HT1080 (cell line): ENCODE measurements at regions not wholly inside any gene's neighbourhood (a gene's known extent, or its start where the extent isn't known, plus 50 kb on each side); places are given as distances from the start of the nearest gene placed in this dataset.
A peak's percentile ranks its signal among the peaks of the same experiment; 100 is the strongest.

Source experiments
- DNase-seq: peaks from one replicate; pipeline ENCODE4 v3.0.0-alpha.2; 2015; ENCODE audit warnings: low read depth

- no peak for DNase-seq
These were observed 133.6 kb upstream of the CITED2 start for GRCh38 chr6:139508023-139508422.

DNA sequence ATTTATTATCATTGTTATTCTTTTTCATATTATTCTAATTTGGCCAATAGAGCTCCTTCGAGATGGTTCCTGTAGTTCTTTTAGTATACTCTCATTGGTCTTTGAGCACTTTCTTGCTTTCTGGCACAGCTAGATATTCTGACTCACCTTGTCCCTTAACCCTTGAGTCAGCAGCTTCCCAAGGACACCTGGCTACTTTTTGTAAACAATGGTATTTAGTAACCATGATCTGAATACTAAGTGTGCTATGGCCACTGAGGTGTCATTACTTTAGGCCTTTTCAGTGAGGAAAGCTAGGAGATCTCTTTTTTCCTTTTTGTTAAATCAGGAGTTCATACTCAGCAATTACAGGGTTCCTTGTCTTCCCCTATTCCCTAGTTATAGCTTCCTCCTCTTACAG is 126.5 kb upstream of the CITED2 start:
- DNase-seq: no peak

- DNase-seq: no peak
These were observed 124.3 kb upstream of the CITED2 start for GRCh38 chr6:139498715-139499114.

- no peak for DNase-seq
These were observed 123.0 kb upstream of the CITED2 start for GRCh38 chr6:139497345-139497961.

GRCh38 chr6:139496654-139497344 is 122.4 kb upstream of the CITED2 start:
- no peak for DNase-seq

DNA sequence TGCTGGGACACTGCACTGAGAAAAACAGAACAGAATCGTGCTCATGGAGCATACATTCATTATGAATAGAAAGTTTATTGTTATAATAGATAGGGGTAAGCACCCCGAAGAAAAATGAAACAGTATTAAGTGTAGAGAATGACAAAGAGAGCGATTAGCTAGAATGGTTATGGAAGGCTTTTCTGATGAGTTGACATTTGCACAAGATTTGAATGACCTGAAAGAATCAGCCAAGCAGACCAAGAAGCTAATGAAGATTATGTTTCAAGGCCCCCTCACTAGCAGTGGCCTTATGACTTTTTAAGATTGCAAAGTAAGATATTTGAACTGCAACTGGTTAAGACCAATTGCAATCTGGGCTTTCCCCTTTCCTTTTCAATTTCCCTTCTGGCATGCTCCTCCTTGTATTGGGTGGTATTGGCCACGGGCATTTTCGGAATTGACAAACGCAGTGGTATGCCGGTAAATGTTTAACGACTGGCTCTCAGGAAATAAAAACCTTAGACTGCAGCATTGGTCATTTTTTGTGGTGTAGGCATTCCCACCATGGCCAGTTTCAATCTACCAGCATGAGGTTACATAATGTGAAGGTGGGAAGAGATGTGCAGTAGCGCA is 120.0 kb upstream of the CITED2 start:
- DNase-seq: no peak

- DNase-seq: peak; percentile 2
These were observed 116.0 kb upstream of the CITED2 start for GRCh38 chr6:139490482-139490881.

DNA sequence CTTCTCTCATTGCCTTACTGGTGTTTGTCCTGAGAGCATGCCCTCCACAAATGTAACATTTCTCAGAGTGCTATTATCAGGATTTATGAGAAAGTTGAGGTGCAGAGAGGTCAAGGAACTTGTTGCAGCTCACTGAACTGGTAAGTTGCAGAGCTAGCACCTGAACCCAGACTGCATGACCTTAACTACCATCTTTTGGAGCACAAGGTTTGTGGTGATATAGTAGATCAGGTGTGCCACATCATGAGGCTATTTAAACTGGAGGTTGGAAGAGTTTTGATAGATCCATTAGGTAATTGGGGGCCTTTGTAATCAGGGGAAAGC is 112.0 kb upstream of the CITED2 start:
- DNase-seq: no peak

GRCh38 chr6:139485742-139486475 is 111.5 kb upstream of the CITED2 start:
- no peak for DNase-seq

GRCh38 chr6:139485185-139485584 is 110.7 kb upstream of the CITED2 start:
- no peak for DNase-seq

GRCh38 chr6:139483079-139483478 is 108.6 kb upstream of the CITED2 start:
- no peak for DNase-seq

DNA sequence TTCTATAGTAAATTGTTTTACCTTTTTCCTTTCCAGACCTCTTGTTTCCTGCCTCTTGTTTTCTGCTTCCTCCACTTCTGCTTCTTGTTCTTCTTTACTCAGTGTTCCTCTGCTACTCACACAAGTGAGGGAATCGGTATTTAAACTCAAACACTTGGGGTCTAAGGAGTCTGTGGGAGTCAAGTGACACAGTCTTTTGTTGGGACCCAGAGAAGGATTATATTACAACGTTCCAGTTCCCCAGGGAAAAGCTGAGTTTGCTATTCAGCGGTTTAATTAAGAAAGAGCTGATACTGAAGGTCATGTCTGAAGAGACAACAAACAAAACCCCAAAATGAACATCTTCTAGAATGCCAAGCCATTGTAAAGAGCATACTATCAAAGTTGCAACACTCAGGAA is 107.8 kb upstream of the CITED2 start:
- DNase-seq: no peak

- DNase-seq: no peak
These were observed 106.1 kb upstream of the CITED2 start for GRCh38 chr6:139480356-139481165.

DNA sequence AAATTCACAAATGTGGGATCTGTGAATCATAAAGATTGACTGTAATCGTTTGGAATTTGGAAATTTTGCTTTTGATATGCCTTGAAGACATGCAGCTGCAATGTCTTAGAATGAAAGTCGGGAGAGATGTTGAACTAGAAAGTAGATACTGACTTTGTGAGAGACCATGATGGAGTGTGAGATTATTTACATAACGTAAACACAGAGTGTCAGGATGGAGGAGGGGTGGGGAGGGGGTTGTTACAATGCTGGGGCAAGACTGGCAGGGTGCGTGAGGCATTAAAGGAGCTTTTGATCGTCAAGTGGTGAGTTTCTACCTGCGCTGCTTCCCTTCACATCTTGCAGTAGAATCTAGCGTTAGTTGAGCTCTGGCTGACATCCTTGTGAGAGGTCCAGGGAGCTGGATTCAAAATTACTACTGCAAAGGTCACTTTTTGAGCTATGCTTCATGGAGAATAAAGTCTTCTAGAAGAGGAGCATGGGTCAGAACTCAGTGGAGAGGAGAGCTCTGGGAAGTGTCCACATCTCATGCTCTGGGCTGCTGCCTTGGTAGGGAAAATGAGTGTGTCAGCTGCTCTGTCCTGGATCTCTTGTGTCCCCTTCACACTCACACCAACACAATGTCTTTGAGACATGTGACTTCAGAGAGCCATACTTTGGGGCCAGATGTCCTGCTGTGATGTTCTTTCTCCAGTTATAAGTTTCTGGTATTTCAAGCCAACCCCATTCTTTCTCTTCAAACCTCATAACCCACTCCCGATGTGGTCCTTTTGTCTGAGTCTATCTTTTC is 105.2 kb upstream of the CITED2 start:
- no peak for DNase-seq

DNA sequence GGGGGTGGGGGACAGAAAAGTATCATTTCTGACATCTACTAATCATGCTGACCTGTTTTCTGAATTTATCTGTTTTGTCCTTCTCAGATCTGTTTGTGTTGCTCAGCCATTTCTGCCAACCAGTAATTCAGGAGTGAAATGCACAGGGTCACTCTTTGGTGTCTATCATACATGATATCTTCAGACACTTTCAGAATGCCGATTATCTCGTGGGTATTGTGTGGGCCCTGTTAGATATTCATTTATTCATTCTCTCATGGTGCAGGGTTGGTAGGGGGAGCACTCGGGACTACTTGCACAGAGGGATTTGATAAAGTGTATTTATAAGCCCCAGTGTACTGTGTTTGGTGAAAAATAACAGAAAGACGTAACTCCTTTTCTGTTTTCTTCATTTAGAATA is 101.2 kb upstream of the CITED2 start:
- DNase-seq: no peak

DNA sequence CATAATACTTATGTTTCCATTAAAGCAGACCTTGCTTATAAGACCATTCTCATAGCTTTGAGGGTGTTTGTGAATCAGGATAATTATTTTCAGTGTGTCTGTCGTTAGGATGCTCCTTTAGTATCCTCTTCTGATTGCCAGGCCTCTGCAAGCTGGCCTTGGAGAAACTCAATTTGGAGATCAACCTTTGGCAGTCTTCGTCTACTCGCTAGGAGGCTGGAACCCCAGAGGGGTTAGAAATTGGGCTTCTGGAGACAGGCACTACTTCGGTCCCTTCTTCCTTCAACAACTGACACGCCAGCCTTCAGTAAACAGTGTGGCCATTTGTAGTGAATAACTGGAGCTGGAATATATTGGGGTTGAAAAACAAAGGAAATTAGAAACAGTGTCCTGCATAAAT is 100.8 kb upstream of the CITED2 start:
- no peak for DNase-seq

GRCh38 chr6:139474145-139475108 is 100.0 kb upstream of the CITED2 start:
- DNase-seq: no peak

DNA sequence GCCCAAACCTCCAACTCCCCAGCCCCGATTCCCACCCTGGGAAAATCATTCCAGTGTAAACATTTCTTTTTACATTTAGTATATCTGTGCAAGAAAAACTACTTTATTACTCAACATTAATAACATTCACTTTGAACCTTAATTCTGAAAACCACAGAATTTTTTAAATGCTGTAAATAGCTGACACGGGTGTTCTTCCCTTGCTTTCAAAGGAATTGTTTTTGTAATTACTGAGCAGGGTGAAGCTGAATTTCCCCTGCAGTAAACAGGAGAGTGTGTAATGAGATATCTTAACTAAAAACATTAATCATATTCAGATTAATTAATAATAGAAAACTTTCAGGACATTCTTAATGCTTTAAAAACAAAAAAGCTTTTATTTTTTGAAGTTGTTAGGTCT is 99.3 kb upstream of the CITED2 start:
- DNase-seq: no peak

GRCh38 chr6:139473231-139473701 is 98.8 kb upstream of the CITED2 start:
- no peak for DNase-seq
